Kidney (tissue), 13 donors: ENCODE measurements at regions not wholly inside any gene's neighbourhood (a gene's known extent, or its start where the extent isn't known, plus 50 kb on each side); places are given as distances from the start of the nearest gene placed in this dataset.

Source experiments
- DNase-seq, 5 donors: peaks; one replicate each; pipeline ENCODE4 v3.0.0-alpha.2; 2013 to 2020
- FAIRE-seq: peaks from 2 replicates; lab custom pipeline; 2012; peaks lifted over from hg19 to GRCh38; lab: Jason Lieb, UNC
- H3K27ac ChIP-seq, 2 donors: one replicate each; pipeline ENCODE4 v1.7.0; 2013; ENCODE audit warnings: low read depth in 2 of 2, low read length in 2 of 2, inconsistent platforms in 1 of 2
- H3K27me3 ChIP-seq: one replicate; pipeline ENCODE4 v1.7.1; 2013; ENCODE audit warnings: low read length, inconsistent platforms; ENCODE audit not compliant: control insufficient read depth, insufficient read depth
- H3K36me3 ChIP-seq, 3 donors: one replicate each; pipeline versions ENCODE4 v1.7.0 to v1.7.1; 2013; ENCODE audit warnings: low read length in 3 of 3, control low read depth in 1 of 3, inconsistent platforms in 1 of 3; ENCODE audit not compliant: insufficient read depth in 3 of 3, control insufficient read depth in 2 of 3
- H3K4me1 ChIP-seq, 3 donors: one replicate each; pipeline versions ENCODE4 v1.7.0 to v1.7.1; 2013; ENCODE audit warnings: low read length in 3 of 3, inconsistent platforms in 1 of 3, low read depth in 1 of 3; ENCODE audit not compliant: control insufficient read depth in 2 of 3, insufficient read depth in 2 of 3
- H3K4me3 ChIP-seq, 3 donors: one replicate each; pipeline versions ENCODE4 v1.7.0 to v1.8.1; 2013; ENCODE audit warnings: low read length in 3 of 3, control low read depth in 1 of 3, inconsistent platforms in 1 of 3
- H3K9ac ChIP-seq, 3 donors: one replicate each; pipeline versions ENCODE4 v1.7.0 to v1.7.1; 2013; ENCODE audit warnings: low read length in 3 of 3, control low read depth in 1 of 3, inconsistent platforms in 1 of 3
- H3K9me3 ChIP-seq, 3 donors: one replicate each; pipeline versions ENCODE4 v1.7.0 to v1.7.1; 2013; ENCODE audit warnings: low read length in 3 of 3, control low read depth in 1 of 3, inconsistent platforms in 1 of 3; ENCODE audit not compliant: control insufficient read depth in 2 of 3, insufficient read depth in 1 of 3
- CTCF ChIP-seq: IDR thresholded peaks from 3 replicates; pipeline ENCODE4 v1.5.1; 2012; ENCODE audit warnings: mild to moderate bottlenecking, moderate library complexity, borderline replicate concordance; ENCODE audit not compliant: insufficient read depth; ENCODE audit errors: extremely low read depth
- intact Hi-C: fragments of 100-400 bp; cut with DNase I; formaldehyde crosslinking; loops from one replicate; pipeline ENCODE4 v1.11.1; 2022
- donor health status: control.
- donor health status: control.
- donor health status: control.
- donor health status: control.
- donor health status: control.
- donor health status: DM: yes; HTN: yes; CAD: no.
- donor health status: Normal renal cell carcinoma (clear cell type).

GRCh38 chr13:111421216-111421615, 100.8 kb downstream of the TEX29 start:
- no peaks in the 10 kb centered on the region for H3K9me3 ChIP-seq

GRCh38 chr13:111422348-111422747, 101.9 kb downstream of the TEX29 start:
- H3K9me3 ChIP-seq: no peaks in the 10 kb centered on the region
- FAIRE-seq: no peak
- no peaks in the 10 kb centered on the region for H3K4me1 ChIP-seq
- H3K9ac ChIP-seq: no peak overlapping the region
- H3K27ac ChIP-seq: no peak overlapping the region
- intact Hi-C loops: no loop called here
- H3K36me3 ChIP-seq: no peaks in the 10 kb centered on the region
- H3K4me3 ChIP-seq: no peak overlapping the region
- no peak for DNase-seq
- TF ChIP-seq CTCF: no peak
- no peaks in the 10 kb centered on the region for H3K27me3 ChIP-seq

More at GRCh38 chr13:111421216-111421615, 100.8 kb downstream of the TEX29 start:
- Histone ChIP-seq H3K4me1 (no peaks in the 10 kb centered on the region), H3K27ac (no peak overlapping the region), H3K4me3 (no peak overlapping the region), H3K27me3 (no peaks in the 10 kb centered on the region), H3K9ac (no peak overlapping the region), H3K36me3 (no peaks in the 10 kb centered on the region)
- intact Hi-C loops: no loop called here
- TF ChIP-seq CTCF: no peak
- FAIRE-seq: no peak
- no peak for DNase-seq

- Histone ChIP-seq H3K4me3 (no peak overlapping the region), H3K27me3 (no peaks in the 10 kb centered on the region), H3K36me3 (no peaks in the 10 kb centered on the region), H3K9me3 (no peaks in the 10 kb centered on the region), H3K4me1 (no peaks in the 10 kb centered on the region), H3K27ac (no peak overlapping the region), H3K9ac (no peak overlapping the region)
- no peak for TF ChIP-seq CTCF
- FAIRE-seq: no peak
- intact Hi-C loops: no loop called here
- peak in 2 of 5 donors; percentile 12 to 20 for DNase-seq
These were observed 102.8 kb downstream of the TEX29 start for GRCh38 chr13:111423168-111423785.

- no peak for FAIRE-seq
- H3K27ac ChIP-seq: no peak overlapping the region
- no peaks in the 10 kb centered on the region for H3K9me3 ChIP-seq
- H3K4me1 ChIP-seq: no peaks in the 10 kb centered on the region
- no peak overlapping the region for H3K4me3 ChIP-seq
- DNase-seq: peak in 1 of 5 donors; percentile 25
- no peak for TF ChIP-seq CTCF
- H3K27me3 ChIP-seq: no peaks in the 10 kb centered on the region
- no peak overlapping the region for H3K9ac ChIP-seq
- no peaks in the 10 kb centered on the region for H3K36me3 ChIP-seq
- intact Hi-C loops: no loop called here
These were observed 103.7 kb downstream of the TEX29 start for GRCh38 chr13:111424134-111424533.
